Inflammatory macrophage treated with lipopolysaccharide for 4 hours (primary cell): ENCODE measurements at regions not wholly inside any gene's neighbourhood (a gene's known extent, or its start where the extent isn't known, plus 50 kb on each side); places are given as distances from the start of the nearest gene placed in this dataset.
"Not testable (repeated sequence)": the region's sequence is repeated elsewhere in the genome, so short reads cannot be mapped to it uniquely, and the experiment has no call there.

ENCODE experiments used
- DNase-seq: peaks from one replicate; pipeline ENCODE4 v3.0.0-alpha.2; 2020

- no peak for DNase-seq
Observed at GRCh38 chr5:116905885-116906284, 331.3 kb upstream of the SEMA6A start.

- no peak for DNase-seq
Observed at GRCh38 chr5:116900793-116901192, 326.2 kb upstream of the SEMA6A start.

GRCh38 chr5:116898917-116899316, 324.3 kb upstream of the SEMA6A start:
- DNase-seq: no peak

GRCh38 chr5:116897291-116897690, 322.7 kb upstream of the SEMA6A start:
- DNase-seq: no peak

- DNase-seq: no peak
Observed at GRCh38 chr5:116896001-116896400, 321.4 kb upstream of the SEMA6A start.

GRCh38 chr5:116892993-116893392, 318.4 kb upstream of the SEMA6A start:
- DNase-seq: no peak

- no peak for DNase-seq
Observed at GRCh38 chr5:116887104-116887503, 312.5 kb upstream of the SEMA6A start.

- DNase-seq: no peak
Observed at GRCh38 chr5:116885825-116886224, 311.2 kb upstream of the SEMA6A start.

GRCh38 chr5:116883875-116884274, 309.3 kb upstream of the SEMA6A start:
- DNase-seq: no peak

GRCh38 chr5:116881921-116882531, 307.4 kb upstream of the SEMA6A start:
- no peak for DNase-seq

- no peak for DNase-seq
Observed at GRCh38 chr5:116880601-116881000, 306.0 kb upstream of the SEMA6A start.

- no peak for DNase-seq
Observed at GRCh38 chr5:116880150-116880549, 305.5 kb upstream of the SEMA6A start.

GRCh38 chr5:116876240-116876840, 301.7 kb upstream of the SEMA6A start:
- no peak for DNase-seq

- DNase-seq: no peak
Observed at GRCh38 chr5:116872986-116873385, 298.4 kb upstream of the SEMA6A start.

GRCh38 chr5:116872486-116872885, 297.9 kb upstream of the SEMA6A start:
- DNase-seq: no peak

GRCh38 chr5:116867825-116868224, 293.2 kb upstream of the SEMA6A start:
- not testable (repeated sequence) for DNase-seq

- no peak for DNase-seq
Observed at GRCh38 chr5:116865651-116866050, 291.0 kb upstream of the SEMA6A start.

GRCh38 chr5:116864838-116865190, 290.2 kb upstream of the SEMA6A start:
- DNase-seq: no peak

- no peak for DNase-seq
Observed at GRCh38 chr5:116864157-116864837, 289.7 kb upstream of the SEMA6A start.

- no peak for DNase-seq
Observed at GRCh38 chr5:116862632-116863455, 288.2 kb upstream of the SEMA6A start.

GRCh38 chr5:116861666-116862065, 287.0 kb upstream of the SEMA6A start:
- no peak for DNase-seq

GRCh38 chr5:116861097-116861496, 286.5 kb upstream of the SEMA6A start:
- no peak for DNase-seq

- DNase-seq: no peak
Observed at GRCh38 chr5:116859666-116860320, 285.2 kb upstream of the SEMA6A start.
